Keratinocyte (primary cell): ENCODE measurements at regions not wholly inside any gene's neighbourhood (a gene's known extent, or its start where the extent isn't known, plus 50 kb on each side); places are given as distances from the start of the nearest gene placed in this dataset.

Experiments
- EZH2 ChIP-seq: IDR thresholded peaks from one replicate; pipeline ENCODE4 v1.6.1; 2012; ENCODE audit warnings: inconsistent platforms, mild to moderate bottlenecking, low read length, moderate library complexity
- TF ChIP-seq, protein P1 (sequence below), 3 experiments: IDR thresholded peaks in 1 of 3; conservative IDR thresholded peaks in 1 of 3; optimal IDR thresholded peaks in 1 of 3; 2 replicates in 2 of 3; 3 replicates in 1 of 3; pipeline versions ENCODE3 to v1.5.1; 2011; ENCODE audit warnings: low read length in 3 of 3, mild to moderate bottlenecking in 3 of 3, moderate library complexity in 2 of 3, control low read depth in 1 of 3, inconsistent platforms in 1 of 3; ENCODE audit not compliant: insufficient read depth in 2 of 3; ENCODE audit errors: extremely low read depth in 1 of 3

DNA sequence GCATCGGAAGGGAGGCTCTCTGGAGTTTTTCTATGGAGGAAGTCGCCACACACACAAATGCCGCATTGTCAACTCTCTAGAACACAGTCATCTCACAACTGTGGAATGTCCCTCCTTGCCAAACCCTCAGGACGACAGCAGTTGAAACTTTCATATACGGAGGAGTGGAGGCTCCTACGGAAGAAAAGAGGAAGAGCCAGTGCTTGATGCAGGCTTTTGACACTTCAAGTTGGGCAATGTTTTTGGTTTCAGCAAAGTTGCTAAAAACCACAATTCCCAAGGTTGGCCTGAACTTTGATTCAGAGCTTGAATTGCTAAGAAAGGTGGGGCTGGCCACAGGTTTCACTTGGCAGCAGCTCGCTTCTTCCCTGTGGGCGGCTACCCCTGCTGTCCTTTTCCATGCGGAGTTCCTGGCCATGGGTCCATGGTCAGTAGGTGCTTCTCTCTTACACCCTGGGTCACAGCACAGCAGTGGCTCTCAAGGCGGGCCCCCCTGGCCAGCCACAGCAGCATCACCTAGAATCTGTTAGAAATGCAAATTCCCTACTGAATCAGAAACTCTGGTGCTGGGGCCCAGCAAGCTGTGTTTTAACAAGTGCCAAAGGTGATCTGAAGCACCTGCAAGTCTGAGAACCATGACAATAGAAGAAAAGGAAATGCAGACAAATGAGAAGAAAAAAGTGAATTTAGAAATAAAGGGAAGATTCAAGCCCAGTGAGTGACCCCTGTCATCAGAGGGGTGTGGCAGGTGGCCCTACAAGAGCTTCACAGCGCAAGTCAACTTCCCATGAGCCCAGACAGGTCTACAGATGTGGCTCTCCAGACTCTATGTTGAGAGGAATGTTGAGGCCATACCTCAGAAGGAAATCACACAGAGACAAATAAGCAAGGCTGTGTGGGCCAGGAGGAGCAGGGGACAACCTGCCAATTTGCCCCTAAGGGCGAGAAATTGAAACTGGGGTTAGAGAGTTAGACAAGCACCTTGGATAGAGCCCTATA is 856.4 kb downstream of the RNF144A start:
- TF ChIP-seq, protein P1, sequence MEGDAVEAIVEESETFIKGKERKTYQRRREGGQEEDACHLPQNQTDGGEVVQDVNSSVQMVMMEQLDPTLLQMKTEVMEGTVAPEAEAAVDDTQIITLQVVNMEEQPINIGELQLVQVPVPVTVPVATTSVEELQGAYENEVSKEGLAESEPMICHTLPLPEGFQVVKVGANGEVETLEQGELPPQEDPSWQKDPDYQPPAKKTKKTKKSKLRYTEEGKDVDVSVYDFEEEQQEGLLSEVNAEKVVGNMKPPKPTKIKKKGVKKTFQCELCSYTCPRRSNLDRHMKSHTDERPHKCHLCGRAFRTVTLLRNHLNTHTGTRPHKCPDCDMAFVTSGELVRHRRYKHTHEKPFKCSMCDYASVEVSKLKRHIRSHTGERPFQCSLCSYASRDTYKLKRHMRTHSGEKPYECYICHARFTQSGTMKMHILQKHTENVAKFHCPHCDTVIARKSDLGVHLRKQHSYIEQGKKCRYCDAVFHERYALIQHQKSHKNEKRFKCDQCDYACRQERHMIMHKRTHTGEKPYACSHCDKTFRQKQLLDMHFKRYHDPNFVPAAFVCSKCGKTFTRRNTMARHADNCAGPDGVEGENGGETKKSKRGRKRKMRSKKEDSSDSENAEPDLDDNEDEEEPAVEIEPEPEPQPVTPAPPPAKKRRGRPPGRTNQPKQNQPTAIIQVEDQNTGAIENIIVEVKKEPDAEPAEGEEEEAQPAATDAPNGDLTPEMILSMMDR (optimal IDR thresholded peaks at IDR 0.05 in 1 of 3, IDR thresholded peaks at IDR 0.05 in 1 of 3, conservative IDR thresholded peaks at IDR 0.05 in 1 of 3; ENCODE audit: extremely low read depth in 1 of 3, insufficient read depth in 2 of 3, low read length in 3 of 3) = no peak
- TF ChIP-seq EZH2 = no peak
